ENCODE measurements at regions not wholly inside any gene's neighbourhood (a gene's known extent, or its start where the extent isn't known, plus 50 kb on each side); places are given as distances from the start of the nearest gene placed in this dataset.

DNA sequence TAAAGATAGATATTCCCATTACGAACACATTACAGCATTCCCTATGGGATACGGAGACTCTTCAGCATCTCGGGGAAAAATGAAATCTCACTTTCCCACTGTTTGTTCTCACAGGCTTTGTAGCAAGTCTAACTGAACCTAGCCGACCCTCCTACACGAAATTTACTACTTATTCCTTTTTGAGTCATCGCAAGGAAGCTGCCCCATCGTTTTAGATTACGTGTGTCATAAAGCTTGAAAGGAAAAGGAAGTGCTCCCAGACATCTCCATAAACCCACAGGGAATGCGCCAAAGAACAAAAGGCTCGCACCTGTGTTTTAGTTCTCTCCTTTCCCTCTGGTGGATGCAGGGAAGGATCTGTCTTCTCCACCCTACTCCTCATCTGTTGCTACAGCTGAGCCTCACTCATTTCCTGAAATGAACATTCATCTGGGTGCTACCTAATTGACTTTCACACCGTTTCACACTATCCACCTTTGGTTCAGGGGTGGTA is 76.2 kb upstream of the STK39 start:
- no peaks in the 10 kb centered on the region for H3K4me1 ChIP-seq (ENCODE audit: control insufficient read depth, insufficient read depth, low read length)
- H3K27ac ChIP-seq (ENCODE audit: low read length): no peak overlapping the region
- BruUV-seq (replicated peaks): no TSS peak
- TF ChIP-seq, protein P1, sequence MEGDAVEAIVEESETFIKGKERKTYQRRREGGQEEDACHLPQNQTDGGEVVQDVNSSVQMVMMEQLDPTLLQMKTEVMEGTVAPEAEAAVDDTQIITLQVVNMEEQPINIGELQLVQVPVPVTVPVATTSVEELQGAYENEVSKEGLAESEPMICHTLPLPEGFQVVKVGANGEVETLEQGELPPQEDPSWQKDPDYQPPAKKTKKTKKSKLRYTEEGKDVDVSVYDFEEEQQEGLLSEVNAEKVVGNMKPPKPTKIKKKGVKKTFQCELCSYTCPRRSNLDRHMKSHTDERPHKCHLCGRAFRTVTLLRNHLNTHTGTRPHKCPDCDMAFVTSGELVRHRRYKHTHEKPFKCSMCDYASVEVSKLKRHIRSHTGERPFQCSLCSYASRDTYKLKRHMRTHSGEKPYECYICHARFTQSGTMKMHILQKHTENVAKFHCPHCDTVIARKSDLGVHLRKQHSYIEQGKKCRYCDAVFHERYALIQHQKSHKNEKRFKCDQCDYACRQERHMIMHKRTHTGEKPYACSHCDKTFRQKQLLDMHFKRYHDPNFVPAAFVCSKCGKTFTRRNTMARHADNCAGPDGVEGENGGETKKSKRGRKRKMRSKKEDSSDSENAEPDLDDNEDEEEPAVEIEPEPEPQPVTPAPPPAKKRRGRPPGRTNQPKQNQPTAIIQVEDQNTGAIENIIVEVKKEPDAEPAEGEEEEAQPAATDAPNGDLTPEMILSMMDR (IDR thresholded peaks at IDR 0.05): no peak
- TF ChIP-seq SIN3A (IDR thresholded peaks at IDR 0.05; ENCODE audit: borderline replicate concordance, insufficient read depth, low read depth, low read length) (no peak), POLR2AphosphoS5 (IDR thresholded peaks at IDR 0.05; ENCODE audit: low read depth, low read length) (no peak), TCF7L2 (IDR thresholded peaks at IDR 0.05; ENCODE audit: low read depth, low read length) (no peak)
- TF ChIP-seq, protein P2, sequence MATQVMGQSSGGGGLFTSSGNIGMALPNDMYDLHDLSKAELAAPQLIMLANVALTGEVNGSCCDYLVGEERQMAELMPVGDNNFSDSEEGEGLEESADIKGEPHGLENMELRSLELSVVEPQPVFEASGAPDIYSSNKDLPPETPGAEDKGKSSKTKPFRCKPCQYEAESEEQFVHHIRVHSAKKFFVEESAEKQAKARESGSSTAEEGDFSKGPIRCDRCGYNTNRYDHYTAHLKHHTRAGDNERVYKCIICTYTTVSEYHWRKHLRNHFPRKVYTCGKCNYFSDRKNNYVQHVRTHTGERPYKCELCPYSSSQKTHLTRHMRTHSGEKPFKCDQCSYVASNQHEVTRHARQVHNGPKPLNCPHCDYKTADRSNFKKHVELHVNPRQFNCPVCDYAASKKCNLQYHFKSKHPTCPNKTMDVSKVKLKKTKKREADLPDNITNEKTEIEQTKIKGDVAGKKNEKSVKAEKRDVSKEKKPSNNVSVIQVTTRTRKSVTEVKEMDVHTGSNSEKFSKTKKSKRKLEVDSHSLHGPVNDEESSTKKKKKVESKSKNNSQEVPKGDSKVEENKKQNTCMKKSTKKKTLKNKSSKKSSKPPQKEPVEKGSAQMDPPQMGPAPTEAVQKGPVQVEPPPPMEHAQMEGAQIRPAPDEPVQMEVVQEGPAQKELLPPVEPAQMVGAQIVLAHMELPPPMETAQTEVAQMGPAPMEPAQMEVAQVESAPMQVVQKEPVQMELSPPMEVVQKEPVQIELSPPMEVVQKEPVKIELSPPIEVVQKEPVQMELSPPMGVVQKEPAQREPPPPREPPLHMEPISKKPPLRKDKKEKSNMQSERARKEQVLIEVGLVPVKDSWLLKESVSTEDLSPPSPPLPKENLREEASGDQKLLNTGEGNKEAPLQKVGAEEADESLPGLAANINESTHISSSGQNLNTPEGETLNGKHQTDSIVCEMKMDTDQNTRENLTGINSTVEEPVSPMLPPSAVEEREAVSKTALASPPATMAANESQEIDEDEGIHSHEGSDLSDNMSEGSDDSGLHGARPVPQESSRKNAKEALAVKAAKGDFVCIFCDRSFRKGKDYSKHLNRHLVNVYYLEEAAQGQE (IDR thresholded peaks at IDR 0.05; ENCODE audit: insufficient read depth in 1 of 2, low read depth in 2 of 2, low read length in 1 of 2): no peak
- ATAC-seq: no peak
- no peaks in the 10 kb centered on the region for H3K9me3 ChIP-seq (ENCODE audit: control insufficient read depth, insufficient read depth, low read depth, low read length)
- no peak for DNase-seq (ENCODE audit: low read depth, low spot score)
- ChIA-PET POLR2A (no interaction called here), CTCF (no interaction called here)
- H3K27me3 ChIP-seq (ENCODE audit: control insufficient read depth, insufficient read depth, low read length): peaks cover 12% of the 10 kb centered on the region
- H3K4me3 ChIP-seq (ENCODE audit: low read depth in 2 of 2, low read length in 2 of 2): no peak overlapping the region
- no peaks in the 10 kb centered on the region for H3K36me3 ChIP-seq (ENCODE audit: control insufficient read depth, insufficient read depth, low read length)
- intact Hi-C loops (cut with micrococcal nuclease; ENCODE audit: unreplicated experiment) (no loop called here), in situ Hi-C loops (cut with HindIII; ENCODE audit: low pct_unique_long_range_greater_than_20kb, low sequenced_read_pairs) (no loop called here)

DNA sequence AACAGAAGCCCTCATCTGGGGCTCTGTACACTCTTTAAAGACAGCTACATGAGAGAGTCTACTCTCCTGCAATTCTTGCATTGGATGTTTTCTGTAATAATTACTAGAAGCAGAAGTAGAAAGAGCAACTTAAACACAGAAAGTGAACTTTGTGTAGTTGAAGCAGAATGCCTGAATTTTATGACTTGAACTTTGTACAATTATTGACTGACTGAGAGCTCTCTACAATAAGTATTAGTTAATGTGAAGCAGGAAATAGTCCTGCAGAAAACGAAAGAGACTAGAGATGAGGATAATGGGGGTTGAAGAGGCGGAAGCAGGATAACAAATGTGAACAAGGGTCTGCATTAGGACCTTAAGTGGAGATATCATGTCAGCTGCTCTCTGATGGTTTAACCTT is 79.2 kb upstream of the STK39 start:
- no peak for ATAC-seq
- CTCF ChIA-PET: no interaction called here
- no TSS peak for BruUV-seq (replicated peaks)

More for the DNA sequence above, 79.2 kb upstream of the STK39 start:
- Histone ChIP-seq H3K4me3 (ENCODE audit: low read depth in 2 of 2, low read length in 2 of 2) (no peak overlapping the region), H3K27me3 (ENCODE audit: control insufficient read depth, insufficient read depth, low read length) (peaks cover 10% of the 10 kb centered on the region), H3K36me3 (ENCODE audit: control insufficient read depth, insufficient read depth, low read length) (no peaks in the 10 kb centered on the region), H3K27ac (ENCODE audit: low read length) (no peak overlapping the region), H3K4me1 (ENCODE audit: control insufficient read depth, insufficient read depth, low read length) (no peaks in the 10 kb centered on the region), H3K9me3 (ENCODE audit: control insufficient read depth, insufficient read depth, low read depth, low read length) (peaks cover 3% of the 10 kb centered on the region; the same call in 1 of the 2 replicates)
- in situ Hi-C loops (cut with HindIII; ENCODE audit: low pct_unique_long_range_greater_than_20kb, low sequenced_read_pairs) (no loop called here), intact Hi-C loops (cut with micrococcal nuclease; ENCODE audit: unreplicated experiment) (no loop called here)
- TF ChIP-seq, protein P1 (IDR thresholded peaks at IDR 0.05): no peak
- no peak for TF ChIP-seq TCF7L2 (IDR thresholded peaks at IDR 0.05; ENCODE audit: low read depth, low read length)
- no peak for TF ChIP-seq SIN3A (IDR thresholded peaks at IDR 0.05; ENCODE audit: borderline replicate concordance, insufficient read depth, low read depth, low read length)
- TF ChIP-seq POLR2AphosphoS5 (IDR thresholded peaks at IDR 0.05; ENCODE audit: low read depth, low read length): no peak
- TF ChIP-seq, protein P2 (IDR thresholded peaks at IDR 0.05; ENCODE audit: insufficient read depth in 1 of 2, low read depth in 2 of 2, low read length in 1 of 2): no peak
- POLR2A ChIA-PET: no interaction called here
- DNase-seq (ENCODE audit: low read depth, low spot score): no peak

Measured in Panc1 (cell line).